ENCODE measurements at regions not wholly inside any gene's neighbourhood (a gene's known extent, or its start where the extent isn't known, plus 50 kb on each side); places are given as distances from the start of the nearest gene placed in this dataset.

DNA sequence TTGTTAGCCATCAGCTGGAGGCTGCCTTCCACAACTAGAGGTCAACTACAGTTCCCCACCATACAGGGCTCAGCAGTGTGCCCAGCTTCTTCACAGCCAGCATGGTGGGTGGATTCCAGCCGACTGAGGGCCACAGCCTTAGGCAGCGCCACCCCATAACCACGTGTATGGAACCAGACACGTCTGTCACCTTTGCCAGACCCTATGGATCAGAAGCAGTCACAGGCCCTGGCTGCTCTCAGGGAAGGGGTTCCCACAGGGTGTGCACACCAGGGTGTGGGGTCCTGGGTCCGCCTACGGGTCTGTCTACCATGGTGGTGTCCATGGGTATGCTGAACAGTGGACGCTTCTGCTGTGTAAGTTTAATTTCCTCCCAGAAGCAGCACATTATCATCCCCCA is 265.0 kb upstream of the FOXF1 start:
- TF ChIP-seq, protein P1, sequence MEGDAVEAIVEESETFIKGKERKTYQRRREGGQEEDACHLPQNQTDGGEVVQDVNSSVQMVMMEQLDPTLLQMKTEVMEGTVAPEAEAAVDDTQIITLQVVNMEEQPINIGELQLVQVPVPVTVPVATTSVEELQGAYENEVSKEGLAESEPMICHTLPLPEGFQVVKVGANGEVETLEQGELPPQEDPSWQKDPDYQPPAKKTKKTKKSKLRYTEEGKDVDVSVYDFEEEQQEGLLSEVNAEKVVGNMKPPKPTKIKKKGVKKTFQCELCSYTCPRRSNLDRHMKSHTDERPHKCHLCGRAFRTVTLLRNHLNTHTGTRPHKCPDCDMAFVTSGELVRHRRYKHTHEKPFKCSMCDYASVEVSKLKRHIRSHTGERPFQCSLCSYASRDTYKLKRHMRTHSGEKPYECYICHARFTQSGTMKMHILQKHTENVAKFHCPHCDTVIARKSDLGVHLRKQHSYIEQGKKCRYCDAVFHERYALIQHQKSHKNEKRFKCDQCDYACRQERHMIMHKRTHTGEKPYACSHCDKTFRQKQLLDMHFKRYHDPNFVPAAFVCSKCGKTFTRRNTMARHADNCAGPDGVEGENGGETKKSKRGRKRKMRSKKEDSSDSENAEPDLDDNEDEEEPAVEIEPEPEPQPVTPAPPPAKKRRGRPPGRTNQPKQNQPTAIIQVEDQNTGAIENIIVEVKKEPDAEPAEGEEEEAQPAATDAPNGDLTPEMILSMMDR (IDR thresholded peaks at IDR 0.05) = no peak
- TF ChIP-seq POLR2AphosphoS5 (IDR thresholded peaks at IDR 0.05; ENCODE audit: low read depth, low read length) = no peak
- TF ChIP-seq, protein P2, sequence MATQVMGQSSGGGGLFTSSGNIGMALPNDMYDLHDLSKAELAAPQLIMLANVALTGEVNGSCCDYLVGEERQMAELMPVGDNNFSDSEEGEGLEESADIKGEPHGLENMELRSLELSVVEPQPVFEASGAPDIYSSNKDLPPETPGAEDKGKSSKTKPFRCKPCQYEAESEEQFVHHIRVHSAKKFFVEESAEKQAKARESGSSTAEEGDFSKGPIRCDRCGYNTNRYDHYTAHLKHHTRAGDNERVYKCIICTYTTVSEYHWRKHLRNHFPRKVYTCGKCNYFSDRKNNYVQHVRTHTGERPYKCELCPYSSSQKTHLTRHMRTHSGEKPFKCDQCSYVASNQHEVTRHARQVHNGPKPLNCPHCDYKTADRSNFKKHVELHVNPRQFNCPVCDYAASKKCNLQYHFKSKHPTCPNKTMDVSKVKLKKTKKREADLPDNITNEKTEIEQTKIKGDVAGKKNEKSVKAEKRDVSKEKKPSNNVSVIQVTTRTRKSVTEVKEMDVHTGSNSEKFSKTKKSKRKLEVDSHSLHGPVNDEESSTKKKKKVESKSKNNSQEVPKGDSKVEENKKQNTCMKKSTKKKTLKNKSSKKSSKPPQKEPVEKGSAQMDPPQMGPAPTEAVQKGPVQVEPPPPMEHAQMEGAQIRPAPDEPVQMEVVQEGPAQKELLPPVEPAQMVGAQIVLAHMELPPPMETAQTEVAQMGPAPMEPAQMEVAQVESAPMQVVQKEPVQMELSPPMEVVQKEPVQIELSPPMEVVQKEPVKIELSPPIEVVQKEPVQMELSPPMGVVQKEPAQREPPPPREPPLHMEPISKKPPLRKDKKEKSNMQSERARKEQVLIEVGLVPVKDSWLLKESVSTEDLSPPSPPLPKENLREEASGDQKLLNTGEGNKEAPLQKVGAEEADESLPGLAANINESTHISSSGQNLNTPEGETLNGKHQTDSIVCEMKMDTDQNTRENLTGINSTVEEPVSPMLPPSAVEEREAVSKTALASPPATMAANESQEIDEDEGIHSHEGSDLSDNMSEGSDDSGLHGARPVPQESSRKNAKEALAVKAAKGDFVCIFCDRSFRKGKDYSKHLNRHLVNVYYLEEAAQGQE (IDR thresholded peaks at IDR 0.05; ENCODE audit: insufficient read depth in 1 of 2, low read depth in 2 of 2, low read length in 1 of 2) = no peak

Measured in Panc1 (cell line).